WTC11 (cell line): ENCODE measurements at regions not wholly inside any gene's neighbourhood (a gene's known extent, or its start where the extent isn't known, plus 50 kb on each side); places are given as distances from the start of the nearest gene placed in this dataset.

Experiments
- ATAC-seq: fragments of 200-7000 bp; cut with Tn5 transposase; 2 replicates; pipeline ENCODE4 v1.10.0; 2021; ENCODE audit warnings: mild to moderate bottlenecking, moderate library complexity
- CTCF ChIA-PET: fragments of 300-600 bp; sonication (Branson Sonifier 250); formaldehyde crosslinking; loops from one replicate; lab custom pipeline; 2021; ENCODE audit warnings: antibody characterized with exemption; lab: Charles Lee
- POLR2A ChIA-PET: fragments of 350-600 bp; sonication (Branson Sonifier 250); formaldehyde crosslinking; loops from one replicate; lab custom pipeline; 2021; ENCODE audit warnings: antibody characterized with exemption; lab: Charles Lee
- DNase-seq: peaks from one replicate; pipeline ENCODE4 v3.0.0; 2021; ENCODE audit warnings: low spot score
- H3K27ac Mint-ChIP-seq: 2 replicates; pipeline ENCODE4 v1.8.0; 2021; ENCODE audit warnings: mixed read lengths
- H3K27me3 Mint-ChIP-seq: 2 replicates; pipeline ENCODE4 v1.8.0; 2021; ENCODE audit warnings: low read depth, mild to moderate bottlenecking, moderate library complexity, mixed read lengths
- H3K36me3 Mint-ChIP-seq: 2 replicates; pipeline ENCODE4 v1.8.0; 2021; ENCODE audit warnings: mixed read lengths
- H3K4me1 Mint-ChIP-seq: 2 replicates; pipeline ENCODE4 v1.8.0; 2022; ENCODE audit warnings: mixed read lengths
- H3K4me3 Mint-ChIP-seq: 2 replicates; pipeline ENCODE4 v1.8.0; 2021; ENCODE audit warnings: mild to moderate bottlenecking, moderate library complexity, mixed read lengths
- H3K9me3 Mint-ChIP-seq: 2 replicates; pipeline ENCODE4 v1.8.0; 2021; ENCODE audit warnings: mixed read lengths
- ATF2 ChIP-seq: sonication (generic); formaldehyde crosslinking; IDR thresholded peaks from 2 replicates; pipeline ENCODE4 v1.8.1; 2022; ENCODE audit warnings: low read depth, missing genetic modification reagents, borderline replicate concordance
- CBFB ChIP-seq: sonication (generic); formaldehyde crosslinking; IDR thresholded peaks from 2 replicates; pipeline ENCODE4 v1.8.1; 2022; ENCODE audit warnings: mild to moderate bottlenecking, low read depth, missing genetic modification reagents
- ELF4 ChIP-seq: sonication (generic); formaldehyde crosslinking; IDR thresholded peaks from 2 replicates; pipeline ENCODE4 v1.8.1; 2022; ENCODE audit warnings: low read depth, mild to moderate bottlenecking, moderate library complexity, missing genetic modification reagents
- FOXJ3 ChIP-seq: sonication (generic); formaldehyde crosslinking; IDR thresholded peaks from 2 replicates; pipeline ENCODE4 v1.9.0; 2021; ENCODE audit warnings: missing genetic modification reagents, mild to moderate bottlenecking, borderline replicate concordance
- GTF2I ChIP-seq: fragments of 250-450 bp; sonication (Bioruptor Pico); conservative IDR thresholded peaks from 2 replicates; pipeline ENCODE4 v1.4.0; 2021; ENCODE audit warnings: mild to moderate bottlenecking
- KAT7 ChIP-seq: sonication (generic); formaldehyde crosslinking; IDR thresholded peaks from 2 replicates; pipeline ENCODE4 v1.8.1; 2023; ENCODE audit warnings: missing genetic modification reagents, mild to moderate bottlenecking, borderline replicate concordance
- MXD4 ChIP-seq: fragments of 250-450 bp; sonication (Bioruptor Pico); IDR thresholded peaks from 2 replicates; pipeline ENCODE4 v1.8.0; 2021; ENCODE audit warnings: mild to moderate bottlenecking, moderate library complexity, borderline replicate concordance
- NFE2L1 ChIP-seq: sonication (generic); formaldehyde crosslinking; IDR thresholded peaks from 2 replicates; pipeline ENCODE4 v1.8.1; 2023; ENCODE audit warnings: missing genetic modification reagents
- NR1H2 ChIP-seq: sonication (generic); formaldehyde crosslinking; IDR thresholded peaks from 2 replicates; pipeline ENCODE4 v1.9.0; 2021; ENCODE audit warnings: mild to moderate bottlenecking, moderate library complexity, missing genetic modification reagents
- RORB ChIP-seq: fragments of 250-450 bp; sonication (Bioruptor Pico); IDR thresholded peaks from 2 replicates; pipeline ENCODE4 v1.9.0; 2021; ENCODE audit warnings: mild to moderate bottlenecking
- USF1 ChIP-seq: sonication (generic); formaldehyde crosslinking; IDR thresholded peaks from 2 replicates; pipeline ENCODE4 v1.8.0; 2022; ENCODE audit warnings: mild to moderate bottlenecking, missing genetic modification reagents
- ZNF138 ChIP-seq: sonication (generic); formaldehyde crosslinking; conservative IDR thresholded peaks from 2 replicates; pipeline ENCODE4 v1.8.1; 2022; ENCODE audit warnings: mild to moderate bottlenecking, moderate library complexity, missing genetic modification reagents
- ZNF219 ChIP-seq: sonication (generic); formaldehyde crosslinking; IDR thresholded peaks from 2 replicates; pipeline ENCODE4 v1.8.0; 2023; ENCODE audit warnings: missing genetic modification reagents, mild to moderate bottlenecking, borderline replicate concordance
- ZNF396 ChIP-seq: fragments of 250-450 bp; sonication (Bioruptor Pico); IDR thresholded peaks from 2 replicates; pipeline ENCODE4 v1.8.0; 2021; ENCODE audit warnings: mild to moderate bottlenecking, moderate library complexity, borderline replicate concordance
- TF ChIP-seq, protein P1 (sequence below): sonication (generic); formaldehyde crosslinking; IDR thresholded peaks from 2 replicates; pipeline ENCODE4 v1.8.1; 2023; ENCODE audit warnings: mild to moderate bottlenecking, missing genetic modification reagents, moderate library complexity
- TF ChIP-seq, protein P2 (sequence below): sonication (generic); formaldehyde crosslinking; IDR thresholded peaks from 2 replicates; pipeline ENCODE4 v1.8.0; 2023; ENCODE audit warnings: missing genetic modification reagents
- TF ChIP-seq, protein P3 (sequence below): sonication (generic); formaldehyde crosslinking; IDR thresholded peaks from 2 replicates; pipeline ENCODE4 v1.8.1; 2022; ENCODE audit warnings: mild to moderate bottlenecking, missing genetic modification reagents, moderate library complexity, borderline replicate concordance

- ATAC-seq = no peak
- peaks cover 7% of the 10 kb centered on the region; the same call in 1 of the 2 replicates for H3K36me3 Mint-ChIP-seq
- DNase-seq = no peak
- TF ChIP-seq ZNF138 (CRISPR knock-in tag) (no peak), ATF2 (CRISPR knock-in tag) (no peak), ZNF396 (CRISPR knock-in tag) (no peak), ELF4 (no peak), MXD4 (CRISPR knock-in tag) (no peak), KAT7 (CRISPR knock-in tag) (no peak), CBFB (no peak), USF1 (CRISPR knock-in tag) (no peak), FOXJ3 (CRISPR knock-in tag) (no peak), RORB (CRISPR knock-in tag) (no peak), ZNF219 (CRISPR knock-in tag) (no peak), NFE2L1 (no peak)
- TF ChIP-seq, protein P1, sequence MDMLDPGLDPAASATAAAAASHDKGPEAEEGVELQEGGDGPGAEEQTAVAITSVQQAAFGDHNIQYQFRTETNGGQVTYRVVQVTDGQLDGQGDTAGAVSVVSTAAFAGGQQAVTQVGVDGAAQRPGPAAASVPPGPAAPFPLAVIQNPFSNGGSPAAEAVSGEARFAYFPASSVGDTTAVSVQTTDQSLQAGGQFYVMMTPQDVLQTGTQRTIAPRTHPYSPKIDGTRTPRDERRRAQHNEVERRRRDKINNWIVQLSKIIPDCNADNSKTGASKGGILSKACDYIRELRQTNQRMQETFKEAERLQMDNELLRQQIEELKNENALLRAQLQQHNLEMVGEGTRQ = no peak
- TF ChIP-seq, protein P2, sequence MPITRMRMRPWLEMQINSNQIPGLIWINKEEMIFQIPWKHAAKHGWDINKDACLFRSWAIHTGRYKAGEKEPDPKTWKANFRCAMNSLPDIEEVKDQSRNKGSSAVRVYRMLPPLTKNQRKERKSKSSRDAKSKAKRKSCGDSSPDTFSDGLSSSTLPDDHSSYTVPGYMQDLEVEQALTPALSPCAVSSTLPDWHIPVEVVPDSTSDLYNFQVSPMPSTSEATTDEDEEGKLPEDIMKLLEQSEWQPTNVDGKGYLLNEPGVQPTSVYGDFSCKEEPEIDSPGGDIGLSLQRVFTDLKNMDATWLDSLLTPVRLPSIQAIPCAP (CRISPR knock-in tag) = no peak
- no peak overlapping the region for H3K27ac Mint-ChIP-seq
- H3K27me3 Mint-ChIP-seq = no peaks in the 10 kb centered on the region
- CTCF ChIA-PET = interaction anchor here (0.6 kb wide), 2 partner anchors 64 to 1045 kb away, joined by 3 read pairs; no protein-coding TSS in a partner anchor
- H3K4me3 Mint-ChIP-seq = no peak overlapping the region
- peaks cover 10% of the 10 kb centered on the region for H3K4me1 Mint-ChIP-seq
- POLR2A ChIA-PET = no interaction called here
- H3K9me3 Mint-ChIP-seq = peaks cover 18% of the 10 kb centered on the region
These were observed 161.4 kb upstream of the PREP start for GRCh38 chr6:105564121-105564902.

DNA sequence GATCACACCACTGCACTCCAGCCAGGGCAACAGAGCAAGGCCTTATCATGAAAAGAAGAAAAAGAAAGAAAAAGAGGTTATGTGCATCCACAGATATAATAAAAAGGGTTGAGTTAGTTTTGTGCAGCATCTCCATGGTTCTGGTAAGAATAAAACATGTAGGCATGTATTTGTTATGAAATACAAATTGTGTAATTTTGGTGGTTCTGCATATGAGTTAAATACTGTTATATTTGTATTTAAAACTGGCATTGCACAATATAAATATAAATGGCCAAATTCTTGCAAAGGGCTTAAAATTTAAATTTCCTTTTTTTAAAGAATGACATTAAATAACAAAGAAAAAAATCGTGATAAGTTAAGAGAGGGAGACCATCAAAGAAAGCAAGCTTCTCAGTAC is 159.1 kb upstream of the PREP start:
- TF ChIP-seq, protein P3, sequence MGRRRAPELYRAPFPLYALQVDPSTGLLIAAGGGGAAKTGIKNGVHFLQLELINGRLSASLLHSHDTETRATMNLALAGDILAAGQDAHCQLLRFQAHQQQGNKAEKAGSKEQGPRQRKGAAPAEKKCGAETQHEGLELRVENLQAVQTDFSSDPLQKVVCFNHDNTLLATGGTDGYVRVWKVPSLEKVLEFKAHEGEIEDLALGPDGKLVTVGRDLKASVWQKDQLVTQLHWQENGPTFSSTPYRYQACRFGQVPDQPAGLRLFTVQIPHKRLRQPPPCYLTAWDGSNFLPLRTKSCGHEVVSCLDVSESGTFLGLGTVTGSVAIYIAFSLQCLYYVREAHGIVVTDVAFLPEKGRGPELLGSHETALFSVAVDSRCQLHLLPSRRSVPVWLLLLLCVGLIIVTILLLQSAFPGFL (CRISPR knock-in tag) = no peak
- TF ChIP-seq NR1H2 (no peak), GTF2I (no peak)
- no peak overlapping the region for H3K4me3 Mint-ChIP-seq
- ChIA-PET POLR2A (no interaction called here), CTCF (no interaction called here)
- H3K9me3 Mint-ChIP-seq = peaks cover 18% of the 10 kb centered on the region
- peaks cover 7% of the 10 kb centered on the region; the same call in 1 of the 2 replicates for H3K36me3 Mint-ChIP-seq
- peaks cover 10% of the 10 kb centered on the region for H3K4me1 Mint-ChIP-seq
- H3K27me3 Mint-ChIP-seq = no peaks in the 10 kb centered on the region
- no peak for ATAC-seq
- H3K27ac Mint-ChIP-seq = no peak overlapping the region
- DNase-seq = no peak

DNA sequence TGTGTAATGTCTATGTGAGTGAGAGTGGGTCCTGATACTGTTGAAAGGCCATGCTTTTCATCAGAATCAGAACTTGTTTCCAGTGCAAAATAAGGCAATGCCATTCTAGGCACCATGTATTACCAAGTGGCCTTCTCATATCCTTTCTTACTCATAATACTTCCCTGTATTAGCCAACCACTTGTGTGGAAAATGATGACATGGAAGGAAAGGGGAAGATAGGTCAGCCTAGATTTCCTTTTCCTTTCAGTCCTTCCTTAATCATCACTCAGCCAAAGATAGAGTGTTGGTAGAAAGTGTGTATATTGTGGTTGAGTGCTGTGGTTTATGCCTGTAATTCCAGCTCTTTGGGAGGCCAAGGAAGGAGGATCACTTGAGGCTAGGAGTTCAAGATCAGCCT is 158.6 kb upstream of the PREP start:
- no peaks in the 10 kb centered on the region for H3K27me3 Mint-ChIP-seq
- H3K36me3 Mint-ChIP-seq = peaks cover 7% of the 10 kb centered on the region; the same call in 1 of the 2 replicates
- no peak overlapping the region for H3K27ac Mint-ChIP-seq
- H3K4me1 Mint-ChIP-seq = peaks cover 10% of the 10 kb centered on the region
- CTCF ChIA-PET = no interaction called here
- no peak overlapping the region for H3K4me3 Mint-ChIP-seq
- no peak for TF ChIP-seq RORB (CRISPR knock-in tag)
- DNase-seq = no peak
- H3K9me3 Mint-ChIP-seq = peaks cover 22% of the 10 kb centered on the region
- POLR2A ChIA-PET = no interaction called here
- no peak for ATAC-seq
